DMS114 treated with DMSO at 0.1 percent for 48 hours (cell line): ENCODE measurements at regions not wholly inside any gene's neighbourhood (a gene's known extent, or its start where the extent isn't known, plus 50 kb on each side); places are given as distances from the start of the nearest gene placed in this dataset.
"Not testable (repeated sequence)": the region's sequence is repeated elsewhere in the genome, so short reads cannot be mapped to it uniquely, and the experiment has no call there.

Experiments
- DNase-seq: peaks from one replicate; lab custom pipeline; 2025; ENCODE audit not compliant: unreplicated experiment; lab: John Stamatoyannopoulos, UW

DNA sequence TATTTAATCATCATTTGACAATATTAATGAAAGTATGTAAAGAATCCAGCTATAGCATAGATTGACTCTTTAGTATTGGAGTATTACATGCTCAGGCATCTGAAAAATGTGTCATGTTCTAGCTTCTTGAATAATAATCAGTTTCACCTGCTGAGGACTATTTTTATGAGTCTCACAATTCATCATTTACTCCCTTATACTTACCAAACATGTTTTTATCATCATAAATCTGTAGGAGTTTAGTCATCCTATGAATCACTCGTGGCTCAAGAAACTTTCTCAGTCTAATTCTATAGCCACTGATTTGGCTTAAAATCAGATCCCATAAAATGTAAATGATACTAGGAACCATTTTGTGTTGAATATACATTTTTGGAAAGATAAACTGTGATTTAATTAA lies 1616.1 kb downstream of the C4orf33 start:
- DNase-seq = no peak

DNA sequence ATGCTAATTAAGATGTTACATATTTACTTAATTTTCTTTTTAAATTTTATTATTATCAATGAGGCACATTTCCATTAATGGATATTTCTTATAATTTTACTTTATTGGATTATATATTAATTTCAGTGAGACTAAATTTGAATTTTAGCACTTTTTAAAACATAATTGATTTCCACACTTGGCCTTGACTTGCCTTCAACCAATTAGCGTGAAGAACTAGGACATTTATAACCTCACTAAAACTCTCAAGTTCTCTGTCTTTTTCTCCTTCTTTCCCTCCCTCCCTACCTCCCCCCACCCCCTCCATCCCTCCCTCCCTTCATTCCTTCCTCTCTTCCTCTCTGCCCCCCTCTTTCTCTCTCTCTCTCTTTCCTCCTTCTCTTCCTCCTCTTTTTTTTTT lies 1618.1 kb downstream of the C4orf33 start:
- DNase-seq = no peak

DNA sequence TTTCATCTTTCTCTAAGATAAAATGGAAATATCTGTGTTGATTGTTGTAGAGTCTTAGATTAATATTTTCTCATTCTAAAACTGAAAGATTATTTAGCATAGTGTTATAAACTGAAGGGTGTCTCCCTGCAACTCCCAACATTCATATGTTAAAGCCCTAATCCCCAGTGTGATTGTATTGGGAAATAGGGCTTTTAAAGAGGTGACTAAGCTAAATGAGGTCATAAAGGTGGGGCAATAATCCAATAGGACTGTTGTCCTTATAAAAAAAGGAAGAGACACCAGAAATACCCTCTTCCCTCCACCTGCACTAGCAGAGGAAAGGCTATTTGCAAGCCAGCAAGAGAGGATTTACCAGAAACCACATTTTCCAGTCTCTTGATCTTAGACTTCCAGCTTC lies 1626.4 kb downstream of the C4orf33 start:
- DNase-seq = no peak

DNA sequence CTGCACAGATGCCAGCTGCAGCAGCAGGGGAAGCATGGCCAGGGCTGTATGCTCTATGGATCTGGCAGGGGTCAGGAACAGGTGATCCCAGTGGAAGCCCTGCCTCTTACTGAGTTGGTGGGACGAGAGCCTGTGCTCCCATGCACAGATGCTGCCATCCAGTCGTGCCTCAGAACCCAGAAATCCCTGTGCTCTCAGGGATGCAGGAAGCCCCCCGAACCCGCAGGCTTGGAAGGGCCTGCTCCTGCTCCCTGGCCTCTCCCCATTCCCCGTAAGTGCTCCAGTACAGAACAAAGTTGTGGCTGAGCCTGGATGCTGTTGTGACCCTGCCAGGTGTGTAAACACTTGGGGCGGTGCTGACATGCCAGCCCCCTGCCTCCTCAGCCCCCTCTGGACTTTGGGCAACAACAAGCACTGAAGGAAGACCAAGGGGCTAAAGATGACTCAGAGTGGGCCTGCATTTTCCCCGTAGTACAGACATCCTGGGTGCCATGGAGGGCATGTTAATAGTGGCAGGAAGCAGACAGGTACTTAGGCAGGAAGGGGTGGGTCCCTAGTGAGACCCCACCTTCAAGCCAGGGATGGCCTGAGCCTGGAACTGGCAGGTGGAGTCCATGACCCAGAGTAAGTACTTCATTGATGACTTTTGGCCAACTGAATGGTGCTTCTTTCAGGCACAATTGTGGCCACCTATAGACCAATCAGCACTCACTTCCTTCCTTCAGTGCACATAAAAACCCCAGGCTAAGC lies 1640.7 kb downstream of the C4orf33 start:
- DNase-seq = no peak

DNA sequence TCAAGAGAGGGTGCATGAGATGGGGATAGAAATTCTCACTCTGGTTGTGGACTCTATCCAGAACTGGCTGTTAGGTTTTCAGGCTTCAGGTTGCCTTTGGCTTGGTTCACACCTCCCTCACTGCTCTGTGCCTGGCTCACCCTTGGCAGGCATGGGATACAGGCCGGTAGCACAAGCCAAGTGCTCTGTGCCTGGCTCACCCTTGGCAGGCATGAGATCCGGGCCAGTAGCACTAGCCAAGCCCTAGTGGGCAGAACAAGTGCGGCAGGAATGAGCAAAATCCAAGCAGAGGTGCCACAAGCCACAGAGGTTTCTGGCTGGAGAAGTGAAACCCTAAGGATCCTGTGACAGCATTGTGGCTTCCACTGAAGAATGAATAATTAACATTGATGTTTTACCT lies 1642.3 kb downstream of the C4orf33 start:
- DNase-seq = no peak

DNA sequence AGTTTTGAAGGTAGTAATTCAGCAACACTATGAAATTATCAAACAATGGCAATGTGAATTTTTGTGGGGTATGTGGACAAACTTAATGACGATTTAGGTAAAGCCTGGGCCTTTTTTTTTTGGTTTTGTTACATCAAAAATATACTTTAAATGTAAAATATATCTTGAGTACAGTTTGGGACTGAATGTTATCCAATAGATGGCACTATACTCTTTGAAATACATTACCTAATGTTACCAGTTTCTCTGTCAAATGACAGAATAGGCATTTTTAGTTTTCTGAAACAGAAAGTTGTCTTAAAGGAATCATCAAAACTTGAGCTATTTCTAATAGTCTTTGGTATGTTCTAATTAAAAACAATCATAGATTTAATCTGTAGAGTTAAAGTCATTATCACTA lies 1651.9 kb downstream of the C4orf33 start:
- DNase-seq = peak; percentile 7

DNA sequence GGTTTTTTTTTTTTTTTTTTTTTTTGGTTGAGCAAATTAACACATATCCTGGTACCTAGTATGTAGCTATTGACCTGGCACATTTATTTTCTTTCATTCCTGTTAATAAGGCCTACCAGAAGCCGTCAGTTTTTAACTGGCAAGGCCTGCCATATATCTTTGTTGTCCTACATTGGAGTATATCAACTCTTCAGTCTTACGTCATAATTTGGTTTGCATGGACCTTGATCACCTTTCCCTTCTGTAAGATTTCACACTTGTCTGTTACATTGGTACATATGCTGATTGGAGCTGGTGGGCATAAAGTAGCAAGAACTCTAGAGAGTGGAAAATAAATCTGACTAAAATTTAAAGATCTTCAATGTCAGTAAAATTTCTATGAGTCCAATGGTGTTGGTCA lies 1658.0 kb downstream of the C4orf33 start:
- no peak for DNase-seq

DNA sequence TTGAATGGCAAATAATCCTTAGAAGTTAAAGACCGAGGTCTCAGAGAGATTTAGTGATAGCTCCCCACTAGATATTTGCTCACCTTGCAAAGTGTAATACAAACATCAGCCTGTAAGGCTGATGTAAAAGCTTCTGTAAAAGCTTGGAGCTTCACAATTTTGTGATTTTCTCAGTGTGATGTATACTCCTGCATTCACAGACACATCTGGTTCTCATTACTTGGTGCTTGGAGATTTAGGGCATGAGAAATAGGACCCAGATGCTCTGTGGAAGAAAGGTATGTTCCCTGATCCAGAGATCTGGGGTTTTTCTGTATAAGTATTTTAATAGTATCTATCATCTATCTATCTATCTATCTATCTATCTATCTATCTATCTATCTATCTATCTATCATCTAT lies 1664.3 kb downstream of the C4orf33 start:
- no peak for DNase-seq

DNA sequence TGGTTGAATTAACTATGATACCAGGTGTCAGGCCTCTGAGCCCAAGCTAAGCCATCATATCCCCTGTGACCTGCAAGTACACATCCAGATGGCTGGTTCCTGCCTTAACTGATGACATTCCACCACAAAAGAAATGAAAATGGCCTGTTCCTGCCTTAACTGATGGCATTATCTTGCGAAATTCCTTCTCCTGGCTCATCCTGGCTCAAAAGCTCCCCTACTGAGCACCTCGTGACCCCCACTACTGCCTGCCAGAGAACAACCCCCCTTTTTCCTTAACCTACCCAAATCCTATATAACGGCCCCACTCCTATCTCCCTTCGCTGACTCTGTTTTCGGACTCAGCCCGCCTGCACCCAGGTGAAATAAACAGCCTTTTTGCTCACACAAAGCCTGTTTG lies 1671.4 kb downstream of the C4orf33 start:
- DNase-seq = not testable (repeated sequence)

DNA sequence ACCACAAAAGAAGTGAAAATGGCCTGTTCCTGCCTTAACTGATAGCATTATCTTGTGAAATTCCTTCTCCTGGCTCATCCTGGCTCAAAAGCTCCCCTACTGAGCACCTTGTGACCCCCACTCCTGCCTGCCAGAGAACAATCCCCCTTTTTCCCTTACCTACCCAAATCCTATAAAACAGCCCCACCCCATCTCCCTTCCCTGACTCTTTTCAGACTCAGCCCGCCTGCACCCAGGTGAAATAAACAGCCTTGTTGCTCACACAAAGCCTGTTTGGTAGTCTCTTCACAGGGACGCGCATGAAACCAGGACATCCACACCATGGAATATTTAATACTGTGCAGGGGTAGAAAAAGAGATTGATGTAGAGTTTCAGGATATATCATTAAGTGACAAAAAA lies 1677.0 kb downstream of the C4orf33 start:
- not testable (repeated sequence) for DNase-seq

DNA sequence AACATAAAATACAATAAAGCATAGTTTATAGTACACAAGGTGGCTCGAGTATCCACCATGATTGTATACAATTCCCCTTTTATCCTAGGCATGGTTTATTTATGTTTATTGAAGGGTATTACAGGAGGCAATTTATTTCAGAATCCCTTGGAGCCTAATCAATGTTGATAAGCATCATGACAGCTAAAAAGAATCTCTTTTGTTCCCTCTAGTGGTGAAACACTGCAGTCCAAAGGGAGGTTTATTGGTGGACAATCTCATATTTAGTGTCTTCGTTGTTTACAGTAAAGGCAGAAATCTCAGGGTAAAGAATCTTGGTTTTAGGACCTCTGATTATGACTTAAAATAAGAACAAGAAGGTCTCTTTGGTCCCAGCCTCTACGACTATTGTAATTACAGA lies 1712.5 kb downstream of the C4orf33 start:
- DNase-seq = peak; percentile 10

DNA sequence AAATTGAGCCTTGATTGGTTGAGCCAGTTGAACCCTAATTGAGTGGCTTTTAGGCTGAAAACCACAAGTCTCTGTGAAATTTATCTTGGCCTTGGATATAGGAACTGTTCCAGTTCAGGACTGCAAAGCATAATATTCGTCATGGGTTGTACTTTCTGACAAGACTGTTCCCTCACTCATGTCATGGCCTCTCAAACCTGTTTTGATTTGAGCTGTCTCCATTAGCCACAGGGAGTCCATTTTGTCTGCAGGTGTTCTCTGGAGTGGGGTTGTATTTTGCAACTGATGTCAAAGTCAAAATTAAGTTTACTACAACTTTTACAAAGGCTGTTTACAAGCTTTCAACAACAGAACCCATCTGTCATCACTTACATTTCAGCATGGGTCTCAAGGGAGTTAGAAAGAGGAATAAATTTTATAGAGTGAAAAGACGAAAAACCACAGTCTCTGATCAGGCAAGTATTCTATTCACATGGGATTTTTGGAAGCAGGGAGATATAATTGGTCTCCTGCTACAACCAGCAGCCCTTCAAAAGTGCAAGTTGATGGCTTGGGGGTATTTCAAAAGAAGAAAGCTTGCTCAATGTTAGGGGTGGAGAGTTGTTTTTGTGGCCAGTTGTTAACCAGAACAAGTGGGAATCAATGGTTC lies 1716.3 kb downstream of the C4orf33 start:
- DNase-seq = no peak

DNA sequence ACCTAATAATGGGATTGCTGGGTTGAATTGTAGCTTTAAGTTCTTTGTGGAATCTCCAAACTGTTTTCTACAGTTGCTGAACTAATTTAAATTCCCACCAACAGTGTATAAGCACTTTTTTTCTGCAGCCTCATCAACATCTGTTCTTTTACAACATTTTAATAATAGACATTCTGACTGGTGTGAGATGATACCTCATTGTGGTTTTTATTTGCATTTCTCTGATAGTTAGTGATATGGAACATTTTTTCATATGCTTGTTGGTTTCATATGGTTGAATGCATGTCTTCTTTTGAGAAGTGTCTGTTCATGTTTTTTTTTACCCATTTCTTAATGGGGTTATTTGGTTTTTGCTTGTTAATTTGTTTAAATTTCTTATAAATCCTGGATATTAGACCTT lies 1718.9 kb downstream of the C4orf33 start:
- no peak for DNase-seq

DNA sequence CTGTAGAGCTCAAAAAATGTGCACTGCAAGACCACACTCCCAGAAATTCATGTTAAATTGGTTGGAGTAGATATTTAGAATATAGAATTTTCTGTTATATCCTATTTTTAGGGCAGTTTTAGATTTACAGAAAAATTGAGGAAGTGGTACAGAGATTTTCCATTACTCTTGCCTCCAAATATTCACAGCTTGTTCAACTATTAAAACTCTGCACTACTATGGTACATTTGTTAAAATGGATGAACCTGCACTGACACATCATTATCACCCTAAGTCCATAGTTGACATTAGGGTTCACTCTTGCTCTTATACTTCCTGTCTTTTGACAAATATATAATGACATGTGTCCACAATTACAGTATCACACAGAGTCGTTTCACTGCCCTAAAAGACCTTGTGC lies 1724.5 kb downstream of the C4orf33 start:
- DNase-seq = no peak

DNA sequence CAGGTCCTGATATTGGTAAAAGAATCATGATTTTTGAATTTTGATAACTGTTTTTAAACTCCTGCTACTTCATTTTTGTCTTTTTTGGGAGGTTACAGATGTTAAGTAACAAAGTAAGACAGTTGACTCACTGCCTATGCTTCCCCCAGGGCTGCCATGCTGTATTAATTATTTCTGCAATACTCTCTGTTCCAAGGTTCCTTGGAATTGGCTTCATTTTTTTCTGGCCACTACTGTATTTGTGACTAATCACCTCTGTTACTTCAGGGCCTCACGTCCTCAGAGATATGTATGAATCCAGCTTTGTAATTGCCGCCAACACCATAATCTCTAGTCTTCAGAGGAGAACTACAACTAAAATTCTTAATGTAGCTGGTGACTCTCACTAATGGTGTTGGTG lies 1729.3 kb downstream of the C4orf33 start:
- no peak for DNase-seq

DNA sequence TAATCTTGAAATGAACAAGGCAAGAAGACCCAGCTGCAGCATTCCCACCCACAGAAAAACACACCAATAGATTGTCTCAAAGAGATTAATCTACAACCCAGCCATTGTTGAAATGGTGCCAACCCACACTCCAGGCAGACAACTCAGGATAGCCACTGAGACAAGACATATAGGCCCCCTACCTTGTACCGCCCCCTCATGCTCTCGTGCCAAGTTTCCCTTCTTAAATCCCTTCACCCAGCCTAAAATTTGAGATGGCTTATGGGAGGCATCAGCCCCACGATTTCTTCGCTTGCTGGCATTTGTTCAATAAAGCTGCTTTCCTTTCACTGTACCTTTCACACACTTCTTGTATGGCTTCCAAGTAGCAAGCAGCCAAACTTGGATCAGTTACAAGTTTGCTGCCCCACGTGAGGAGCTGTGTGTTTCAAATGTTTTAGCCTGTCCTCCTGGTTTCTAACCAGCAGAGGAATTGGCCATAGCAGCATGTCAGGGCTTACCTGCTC lies 1754.1 kb downstream of the C4orf33 start:
- no peak for DNase-seq

DNA sequence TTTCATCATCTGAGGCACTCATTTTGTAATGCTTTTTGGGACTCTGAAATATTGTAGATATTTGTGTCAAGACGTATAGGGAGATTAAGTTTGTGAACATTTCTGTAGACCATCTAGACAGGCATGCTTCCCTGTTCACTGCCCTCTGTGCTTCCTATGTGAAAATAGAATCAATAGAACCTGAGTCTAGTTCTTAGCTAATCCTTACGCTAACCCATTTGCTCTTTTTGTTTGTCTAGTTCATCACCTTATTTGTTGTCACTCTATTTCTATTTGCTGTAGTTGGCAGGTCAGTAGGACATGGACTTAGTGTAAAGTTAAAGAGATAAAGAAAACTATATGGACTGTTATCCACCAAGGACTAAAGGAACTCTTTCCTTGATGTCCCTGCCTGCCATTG lies 1755.2 kb downstream of the C4orf33 start:
- no peak for DNase-seq

DNA sequence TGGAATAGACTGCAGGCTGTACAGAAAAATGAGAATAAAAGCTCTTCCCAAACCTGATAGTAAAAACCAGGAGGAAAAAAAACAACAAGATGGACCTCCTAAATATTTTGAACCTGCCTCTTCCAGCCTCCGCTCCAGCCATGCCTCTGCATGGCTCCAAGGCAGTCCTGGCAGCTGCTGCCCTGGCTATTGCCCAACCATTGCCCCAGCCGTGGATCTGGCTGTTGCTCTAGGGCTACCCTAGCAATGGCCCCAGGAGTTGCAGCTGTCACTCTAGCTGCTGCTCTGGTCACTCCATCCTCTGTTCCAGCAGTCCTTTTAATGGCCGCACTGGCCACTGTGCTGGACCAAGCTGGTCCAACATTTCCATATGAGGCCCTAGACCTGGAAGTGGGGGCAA lies 1756.0 kb downstream of the C4orf33 start:
- no peak for DNase-seq

DNA sequence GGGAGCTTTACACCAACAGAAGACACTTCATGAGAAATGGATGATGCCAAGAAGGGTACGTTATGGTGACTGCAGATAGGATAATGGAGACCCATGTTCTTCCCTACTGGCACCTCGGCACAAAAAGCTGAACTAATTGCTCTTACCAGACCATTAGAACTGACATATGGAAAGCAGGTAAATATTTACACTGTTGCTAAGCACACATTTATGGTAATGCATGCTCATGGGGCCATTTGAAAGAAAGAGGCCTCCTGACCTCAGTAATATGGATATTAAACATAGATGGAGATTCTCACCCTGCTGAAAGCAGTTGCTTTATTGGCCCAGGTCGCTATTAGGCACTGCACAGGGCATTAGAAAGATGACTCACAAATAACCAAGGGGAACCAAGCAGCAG lies 1759.6 kb downstream of the C4orf33 start:
- DNase-seq = no peak

DNA sequence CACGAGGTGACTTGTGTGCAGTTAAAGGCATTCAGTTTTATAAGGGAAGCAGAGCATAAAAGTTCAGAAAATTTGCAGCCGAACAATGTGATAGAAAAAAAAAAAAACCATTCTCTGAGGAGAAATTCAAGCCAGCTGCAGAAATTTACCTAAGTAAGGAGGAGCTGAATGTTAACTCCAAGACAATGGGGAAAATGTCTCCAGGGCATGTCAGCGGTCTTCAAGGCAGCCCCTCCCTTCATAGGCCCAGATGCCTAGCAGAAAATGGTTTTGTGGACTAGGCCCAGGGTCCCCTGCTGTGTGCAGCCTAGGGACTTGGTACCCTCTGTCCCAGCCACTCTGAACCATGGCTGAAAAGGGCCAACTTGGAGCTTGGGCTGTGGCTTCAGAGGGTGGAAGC lies 1764.0 kb downstream of the C4orf33 start:
- no peak for DNase-seq

DNA sequence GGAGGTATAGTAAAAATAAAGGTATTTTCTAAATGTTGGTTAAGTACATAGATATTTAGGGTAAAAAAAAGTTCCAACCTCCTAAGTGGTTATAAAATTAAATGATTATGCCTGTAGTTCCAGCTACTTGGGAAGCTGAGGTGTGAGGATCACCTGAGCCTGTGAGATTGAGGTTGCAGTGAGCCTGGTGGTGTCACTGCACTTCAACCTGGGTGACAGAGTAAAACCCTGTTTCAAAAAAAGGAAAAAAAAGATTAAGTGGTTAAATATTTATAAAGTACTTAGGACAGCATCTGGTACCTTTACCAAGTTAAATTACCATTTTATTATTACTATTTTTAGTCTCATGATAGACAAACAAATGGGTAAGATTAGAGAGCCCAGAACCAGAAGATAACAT lies 1801.0 kb downstream of the C4orf33 start:
- DNase-seq = no peak

DNA sequence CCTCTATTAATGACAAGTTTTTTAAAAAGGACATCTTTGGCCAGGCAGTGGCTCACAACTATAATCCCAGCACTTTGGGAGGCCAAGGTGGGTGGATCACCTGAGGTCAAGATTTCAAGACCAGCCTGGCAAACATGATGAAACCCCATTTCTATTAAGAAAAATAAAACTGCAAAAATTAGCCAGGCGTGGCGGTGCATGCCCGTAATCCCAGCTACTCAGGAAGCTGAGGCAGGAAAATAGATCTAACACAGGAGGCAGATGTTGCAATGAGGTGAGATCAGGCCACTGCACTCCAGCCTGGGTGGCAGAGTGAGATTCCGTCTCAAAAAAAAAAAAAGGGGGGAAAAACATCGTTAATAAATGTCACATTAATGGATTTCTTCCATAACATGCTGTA lies 1805.4 kb downstream of the C4orf33 start:
- no peak for DNase-seq

DNA sequence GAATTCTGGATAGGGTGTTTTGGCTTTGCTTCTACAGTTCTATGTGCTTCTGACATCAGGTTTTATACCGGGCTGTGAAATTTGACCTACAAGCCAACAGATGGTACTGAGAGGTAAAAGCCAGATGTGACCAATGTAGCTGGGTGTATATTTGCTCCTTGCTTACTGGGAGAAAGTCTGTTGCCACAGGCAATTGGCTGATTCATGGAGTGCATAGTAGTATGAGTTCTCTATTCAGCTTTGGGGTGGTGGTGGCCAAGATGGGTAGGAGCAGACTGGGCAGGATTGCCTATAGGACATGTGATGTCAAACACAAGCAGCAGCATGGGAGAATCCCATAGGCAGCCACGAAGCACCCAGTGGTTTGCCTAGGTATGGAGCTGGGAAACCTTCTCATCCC lies 1827.0 kb downstream of the C4orf33 start:
- no peak for DNase-seq
